H9 (cell line): ENCODE measurements at regions not wholly inside any gene's neighbourhood (a gene's known extent, or its start where the extent isn't known, plus 50 kb on each side); places are given as distances from the start of the nearest gene placed in this dataset.

Experiments used
- DNase-seq: peaks from one replicate; pipeline ENCODE4 v3.0.0-alpha.2; 2017
- H2AFZ ChIP-seq: one replicate; pipeline ENCODE4 v1.6.1; 2013; ENCODE audit warnings: mild to moderate bottlenecking, low read length, control low read depth, moderate library complexity
- H2AK5ac ChIP-seq: 2 replicates; pipeline ENCODE4 v1.6.1; 2013; ENCODE audit warnings: low read length, control low read depth, mixed read lengths; ENCODE audit not compliant: insufficient read length
- H2BK120ac ChIP-seq: one replicate; pipeline ENCODE4 v1.6.1; 2013; ENCODE audit warnings: low read depth, mild to moderate bottlenecking, low read length, control low read depth, inconsistent platforms; ENCODE audit not compliant: poor library complexity, severe bottlenecking
- H2BK12ac ChIP-seq: 2 replicates; pipeline ENCODE4 v1.6.1; 2013; ENCODE audit warnings: low read length, control low read depth, mixed read lengths, low read depth; ENCODE audit not compliant: insufficient read length
- H2BK15ac ChIP-seq: 2 replicates; pipeline ENCODE4 v1.6.1; 2013; ENCODE audit warnings: low read depth, low read length, control low read depth
- H2BK20ac ChIP-seq: one replicate; pipeline ENCODE4 v1.6.1; 2013; ENCODE audit warnings: low read depth, mild to moderate bottlenecking, low read length, control low read depth, inconsistent platforms; ENCODE audit not compliant: poor library complexity, severe bottlenecking
- H2BK5ac ChIP-seq: 2 replicates; pipeline ENCODE4 v1.6.1; 2013; ENCODE audit warnings: low read length, control low read depth, mixed read lengths; ENCODE audit not compliant: insufficient read length
- H3K14ac ChIP-seq: 2 replicates; pipeline ENCODE4 v1.6.1; 2013; ENCODE audit warnings: low read length, control low read depth; ENCODE audit not compliant: insufficient read depth
- H3K18ac ChIP-seq: 2 replicates; pipeline ENCODE4 v1.6.1; 2013; ENCODE audit warnings: low read depth, mild to moderate bottlenecking, mixed read lengths, low read length, control low read depth; ENCODE audit not compliant: insufficient read length
- H3K23ac ChIP-seq: 2 replicates; pipeline ENCODE4 v1.6.1; 2013; ENCODE audit warnings: low read length, control low read depth, mixed read lengths, low read depth; ENCODE audit not compliant: insufficient read length
- H3K23me2 ChIP-seq: 2 replicates; pipeline ENCODE4 v1.6.1; 2013; ENCODE audit warnings: low read depth, mild to moderate bottlenecking, mixed read lengths, low read length, control low read depth; ENCODE audit not compliant: insufficient read length, poor library complexity, severe bottlenecking
- H3K27ac ChIP-seq: 2 replicates; pipeline ENCODE4 v1.5.1; 2013; ENCODE audit warnings: low read length, control low read depth, mixed read lengths, low read depth; ENCODE audit not compliant: insufficient read length
- H3K27me3 ChIP-seq: 2 replicates; pipeline ENCODE4 v1.6.1; 2013; ENCODE audit warnings: low read length, control low read depth, inconsistent platforms; ENCODE audit not compliant: insufficient read depth
- H3K4ac ChIP-seq: 2 replicates; pipeline ENCODE4 v1.6.1; 2013; ENCODE audit warnings: low read depth, mild to moderate bottlenecking, control low read depth, inconsistent platforms, low read length, moderate library complexity
- H3K4me1 ChIP-seq: 2 replicates; pipeline ENCODE4 v1.6.1; 2013; ENCODE audit warnings: low read length, control low read depth, inconsistent platforms; ENCODE audit not compliant: insufficient read depth
- H3K4me2 ChIP-seq: 2 replicates; pipeline ENCODE4 v1.6.1; 2013; ENCODE audit warnings: low read length, control low read depth, mixed read lengths; ENCODE audit not compliant: insufficient read length, insufficient read depth
- H3K56ac ChIP-seq: 2 replicates; pipeline ENCODE4 v1.6.1; 2013; ENCODE audit warnings: low read depth, mild to moderate bottlenecking, mixed read lengths, low read length, control low read depth; ENCODE audit not compliant: insufficient read length
- H3K79me1 ChIP-seq: 2 replicates; pipeline ENCODE4 v1.6.1; 2013; ENCODE audit warnings: low read depth, mild to moderate bottlenecking, moderate library complexity, low read length, control low read depth, inconsistent platforms; ENCODE audit not compliant: insufficient read depth, poor library complexity, severe bottlenecking
- H3K79me2 ChIP-seq: 2 replicates; pipeline ENCODE4 v1.6.1; 2013; ENCODE audit warnings: low read length, control low read depth, inconsistent platforms; ENCODE audit not compliant: insufficient read depth
- H3K9ac ChIP-seq: 2 replicates; pipeline ENCODE4 v1.6.1; 2013; ENCODE audit warnings: low read length, control low read depth, mixed read lengths; ENCODE audit not compliant: insufficient read length; ENCODE audit errors: extremely low read depth
- H3K9me3 ChIP-seq: one replicate; pipeline ENCODE4 v1.6.1; 2013; ENCODE audit warnings: low read depth, low read length, inconsistent platforms; ENCODE audit not compliant: control insufficient read depth
- H3T11ph ChIP-seq: one replicate; pipeline ENCODE4 v1.6.1; 2013; ENCODE audit warnings: mild to moderate bottlenecking, low read length, control low read depth, inconsistent platforms
- H4K20me1 ChIP-seq: one replicate; pipeline ENCODE4 v1.6.1; 2013; ENCODE audit not compliant: control insufficient read depth, insufficient read length, insufficient read depth
- H4K5ac ChIP-seq: 2 replicates; pipeline ENCODE4 v1.6.1; 2013; ENCODE audit warnings: low read depth, mild to moderate bottlenecking, mixed read lengths, low read length, control low read depth; ENCODE audit not compliant: insufficient read length
- H4K8ac ChIP-seq: replicated peaks from 2 replicates; pipeline ENCODE4 v1.6.1; 2013; ENCODE audit warnings: low read length, control low read depth, mixed read lengths, low read depth; ENCODE audit not compliant: insufficient read length
- H4K91ac ChIP-seq: 2 replicates; pipeline ENCODE4 v1.6.1; 2013; ENCODE audit warnings: low read depth, mild to moderate bottlenecking, moderate library complexity, mixed read lengths, low read length, control low read depth; ENCODE audit not compliant: insufficient read length
- H3K27ac Mint-ChIP-seq, 3 experiments: 2 replicates in 2 of 3; 3 replicates in 1 of 3; pipeline ENCODE4 v1.8.0; 2020 to 2021; ENCODE audit warnings: mixed read lengths in 3 of 3, mild to moderate bottlenecking in 1 of 3, moderate library complexity in 1 of 3
- H3K27me3 Mint-ChIP-seq: 2 replicates; pipeline ENCODE4 v1.8.0; 2021; ENCODE audit warnings: low read depth, mild to moderate bottlenecking, moderate library complexity, mixed read lengths
- H3K36me3 Mint-ChIP-seq, 3 experiments: 2 replicates in 2 of 3; 3 replicates in 1 of 3; pipeline ENCODE4 v1.8.0; 2020 to 2021; ENCODE audit warnings: low read depth in 3 of 3, mixed read lengths in 3 of 3; ENCODE audit not compliant: insufficient read depth in 1 of 3
- H3K4me1 Mint-ChIP-seq, 2 experiments: 2 replicates each; pipeline ENCODE4 v1.8.0; 2020; ENCODE audit warnings: mixed read lengths in 2 of 2
- H3K4me3 Mint-ChIP-seq, 2 experiments: 2 replicates in 1 of 2; 3 replicates in 1 of 2; pipeline ENCODE4 v1.8.0; 2020 to 2021; ENCODE audit warnings: mild to moderate bottlenecking in 2 of 2, mixed read lengths in 2 of 2, moderate library complexity in 1 of 2
- H3K9me3 Mint-ChIP-seq, 2 experiments: 2 replicates in 1 of 2; 3 replicates in 1 of 2; pipeline ENCODE4 v1.8.0; 2020; ENCODE audit warnings: mild to moderate bottlenecking in 2 of 2, mixed read lengths in 2 of 2, moderate library complexity in 1 of 2
- WGBS: extraction: QIAGEN DNeasy Blood & Tissue Kit; methylation state at CpG from one replicate; pipeline ENCODE4 v1.1.7; 2013; ENCODE audit warnings: missing lambda C conversion rate, low lambda C conversion rate, mixed read lengths; ENCODE audit not compliant: insufficient read length; ENCODE audit errors: extremely low coverage; 5-methylcytosine and 5-hydroxymethylcytosine counted together
- TF ChIP-seq, protein P1 (sequence below): fragments of 200-600 bp; sonication (generic); conservative IDR thresholded peaks from 3 replicates; pipeline ENCODE4 v1.8.0; 2021; ENCODE audit warnings: antibody characterized with exemption, mild to moderate bottlenecking

DNA sequence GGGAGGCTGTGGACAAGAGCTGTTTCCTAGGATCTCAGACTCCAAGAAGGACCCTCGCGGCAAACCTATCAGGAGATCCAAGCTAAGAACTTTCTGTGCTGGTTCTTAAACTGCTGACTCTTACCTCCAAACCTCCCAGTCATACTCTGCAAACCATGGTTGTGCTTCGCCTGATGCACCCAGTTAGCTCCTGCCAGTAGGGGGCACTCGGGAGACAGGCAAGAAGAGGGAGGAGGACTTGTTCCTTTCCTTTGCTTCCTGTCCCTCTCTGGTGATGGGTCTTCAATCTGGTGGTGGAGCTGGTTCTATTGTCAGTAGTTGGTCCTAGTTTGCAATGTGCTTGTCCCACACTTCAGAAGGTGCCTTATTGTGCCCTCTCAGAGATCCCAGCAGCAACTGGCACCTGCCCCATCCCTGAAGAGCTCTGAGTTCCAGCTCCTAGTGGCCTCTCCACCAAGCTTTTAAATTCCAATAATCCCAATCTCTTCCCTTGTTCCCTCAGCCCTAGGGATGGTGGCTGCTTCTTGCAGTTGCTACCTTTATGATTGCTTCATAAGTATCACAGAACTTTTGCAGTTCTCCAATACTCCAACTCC lies 113.5 kb upstream of the RPL38 start:
- TF ChIP-seq, protein P1, sequence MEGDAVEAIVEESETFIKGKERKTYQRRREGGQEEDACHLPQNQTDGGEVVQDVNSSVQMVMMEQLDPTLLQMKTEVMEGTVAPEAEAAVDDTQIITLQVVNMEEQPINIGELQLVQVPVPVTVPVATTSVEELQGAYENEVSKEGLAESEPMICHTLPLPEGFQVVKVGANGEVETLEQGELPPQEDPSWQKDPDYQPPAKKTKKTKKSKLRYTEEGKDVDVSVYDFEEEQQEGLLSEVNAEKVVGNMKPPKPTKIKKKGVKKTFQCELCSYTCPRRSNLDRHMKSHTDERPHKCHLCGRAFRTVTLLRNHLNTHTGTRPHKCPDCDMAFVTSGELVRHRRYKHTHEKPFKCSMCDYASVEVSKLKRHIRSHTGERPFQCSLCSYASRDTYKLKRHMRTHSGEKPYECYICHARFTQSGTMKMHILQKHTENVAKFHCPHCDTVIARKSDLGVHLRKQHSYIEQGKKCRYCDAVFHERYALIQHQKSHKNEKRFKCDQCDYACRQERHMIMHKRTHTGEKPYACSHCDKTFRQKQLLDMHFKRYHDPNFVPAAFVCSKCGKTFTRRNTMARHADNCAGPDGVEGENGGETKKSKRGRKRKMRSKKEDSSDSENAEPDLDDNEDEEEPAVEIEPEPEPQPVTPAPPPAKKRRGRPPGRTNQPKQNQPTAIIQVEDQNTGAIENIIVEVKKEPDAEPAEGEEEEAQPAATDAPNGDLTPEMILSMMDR: peak; percentile 95
- peaks cover 25 to 29% of the 10 kb centered on the region in 2 experiments for H3K9me3 Mint-ChIP-seq

More for the DNA sequence above, 113.5 kb upstream of the RPL38 start:
- Histone ChIP-seq H4K5ac (no peak overlapping the region), H3K4me1 (no peaks in the 10 kb centered on the region), H2BK5ac (no peak overlapping the region), H4K20me1 (no peaks in the 10 kb centered on the region), H3K23me2 (no peaks in the 10 kb centered on the region), H3K27me3 (no peaks in the 10 kb centered on the region), H3K79me2 (no peaks in the 10 kb centered on the region), H3K56ac (no peak overlapping the region), H3K23ac (no peak overlapping the region), H2BK20ac (no peak overlapping the region), H2AK5ac (no peak overlapping the region), H2AFZ (no peak overlapping the region), H4K91ac (no peak overlapping the region), H3K9ac (no peak overlapping the region), H3K4ac (no peak overlapping the region), H3K4me2 (no peak overlapping the region), H3K27ac (no peak overlapping the region), H3K9me3 (no peaks in the 10 kb centered on the region), H3K14ac (no peak overlapping the region), H2BK120ac (no peak overlapping the region), H2BK15ac (no peak overlapping the region), H3T11ph (no peak overlapping the region), H3K18ac (no peak overlapping the region), H3K79me1 (no peaks in the 10 kb centered on the region), H2BK12ac (no peak overlapping the region), H4K8ac (no peak overlapping the region)
- H3K27me3 Mint-ChIP-seq: peaks cover 18% of the 10 kb centered on the region
- H3K36me3 Mint-ChIP-seq: peaks cover 0 to 16% (median 4%) of the 10 kb centered on the region in 3 experiments; a peak in 5 of 7 replicates
- no peak overlapping the region for H3K27ac Mint-ChIP-seq
- H3K4me1 Mint-ChIP-seq: no peaks in the 10 kb centered on the region; a peak in 1 of 4 replicates
- DNase-seq: peak; percentile 95
- whole genome bisulfite sequencing: no CpG with 5 or more reads among the region's 4 CpGs
- no peak overlapping the region for H3K4me3 Mint-ChIP-seq
